GM23338 (cell line): ENCODE measurements at regions not wholly inside any gene's neighbourhood (a gene's known extent, or its start where the extent isn't known, plus 50 kb on each side); places are given as distances from the start of the nearest gene placed in this dataset.

ENCODE experiments used
- ATAC-seq: fragments of 200-7000 bp; cut with Tn5 transposase; 3 replicates; pipeline ENCODE4 v1.9.1; 2020
- DNase-seq: peaks from one replicate; pipeline ENCODE4 v3.0.0-alpha.2; 2015; ENCODE audit warnings: low spot score
- H2AFZ ChIP-seq: fragments of 200-600 bp; sonication (generic); 2 replicates; pipeline ENCODE4 v1.8.0; 2016; ENCODE audit warnings: antibody characterized with exemption, mild to moderate bottlenecking, moderate library complexity
- H3F3A ChIP-seq: fragments of 200-600 bp; sonication (generic); replicated peaks from 2 replicates; pipeline ENCODE4 v1.8.0; 2017; ENCODE audit warnings: antibody characterized with exemption, mixed run types, low read depth
- H3K27ac ChIP-seq: fragments of 200-600 bp; sonication (generic); 2 replicates; pipeline ENCODE4 v1.6.1; 2016; ENCODE audit warnings: low read depth
- H3K27me3 ChIP-seq: fragments of 200-600 bp; sonication (generic); 2 replicates; pipeline ENCODE4 v1.8.0; 2016; ENCODE audit warnings: mild to moderate bottlenecking, mixed run types, moderate library complexity; ENCODE audit not compliant: insufficient read depth
- H3K36me3 ChIP-seq: fragments of 200-600 bp; sonication (generic); 2 replicates; pipeline ENCODE4 v1.8.0; 2016; ENCODE audit warnings: mild to moderate bottlenecking; ENCODE audit not compliant: insufficient read depth
- H3K4me1 ChIP-seq: fragments of 200-600 bp; sonication (generic); 2 replicates; pipeline ENCODE4 v1.8.0; 2016; ENCODE audit warnings: mild to moderate bottlenecking, moderate library complexity; ENCODE audit not compliant: insufficient read depth
- H3K4me2 ChIP-seq: fragments of 200-600 bp; sonication (generic); 2 replicates; pipeline ENCODE4 v1.7.1; 2017; ENCODE audit warnings: mixed run types
- H3K4me3 ChIP-seq: fragments of 200-600 bp; sonication (generic); 2 replicates; pipeline ENCODE4 v1.6.1; 2016; ENCODE audit warnings: mixed run types
- H3K79me2 ChIP-seq: fragments of 200-600 bp; sonication (generic); replicated peaks from 2 replicates; pipeline ENCODE4 v1.8.0; 2017; ENCODE audit warnings: mild to moderate bottlenecking; ENCODE audit not compliant: insufficient read depth
- H3K9me2 ChIP-seq: fragments of 200-600 bp; sonication (generic); 2 replicates; pipeline ENCODE4 v1.8.0; 2017; ENCODE audit not compliant: insufficient read depth
- H4K20me1 ChIP-seq: fragments of 200-600 bp; sonication (generic); replicated peaks from 2 replicates; pipeline ENCODE4 v1.8.0; 2017; ENCODE audit warnings: mild to moderate bottlenecking; ENCODE audit not compliant: insufficient read depth
- H3K27ac Mint-ChIP-seq: 2 replicates; pipeline ENCODE4 v1.8.0; 2020; ENCODE audit warnings: inconsistent platforms, mild to moderate bottlenecking, moderate library complexity, mixed read lengths
- H3K27me3 Mint-ChIP-seq: 3 replicates; pipeline ENCODE4 v1.8.0; 2022; ENCODE audit warnings: low read depth, mild to moderate bottlenecking, moderate library complexity, mixed read lengths, inconsistent platforms; ENCODE audit not compliant: insufficient read depth, poor library complexity
- H3K36me3 Mint-ChIP-seq: 3 replicates; pipeline ENCODE4 v1.8.0; 2021; ENCODE audit warnings: low read depth, mild to moderate bottlenecking, inconsistent platforms, moderate library complexity, mixed read lengths
- H3K4me1 Mint-ChIP-seq: 3 replicates; pipeline ENCODE4 v1.8.0; 2020; ENCODE audit warnings: mild to moderate bottlenecking, inconsistent platforms, mixed read lengths
- H3K4me3 Mint-ChIP-seq: 3 replicates; pipeline ENCODE4 v1.8.0; 2021; ENCODE audit warnings: moderate library complexity, mild to moderate bottlenecking, inconsistent platforms, mixed read lengths
- H3K9me3 Mint-ChIP-seq: 3 replicates; pipeline ENCODE4 v1.8.0; 2020; ENCODE audit warnings: moderate library complexity, mild to moderate bottlenecking, inconsistent platforms, mixed read lengths
- EZH2 ChIP-seq: fragments of 200-600 bp; sonication (generic); IDR thresholded peaks from one replicate; pipeline ENCODE4 v1.8.0; 2017; ENCODE audit warnings: antibody characterized with exemption, mild to moderate bottlenecking, low read depth; ENCODE audit not compliant: unreplicated experiment
- EZH2phosphoT487 ChIP-seq: fragments of 200-600 bp; sonication (generic); IDR thresholded peaks from one replicate; pipeline ENCODE4 v1.8.1; 2018; ENCODE audit warnings: antibody characterized with exemption; ENCODE audit not compliant: unreplicated experiment
- JUNB ChIP-seq: IDR thresholded peaks from one replicate; pipeline ENCODE4 v1.6.1; 2016; ENCODE audit warnings: antibody characterized with exemption; ENCODE audit not compliant: unreplicated experiment
- NANOG ChIP-seq: IDR thresholded peaks from 2 replicates; pipeline ENCODE4 v1.6.1; 2016; ENCODE audit warnings: antibody characterized with exemption, borderline replicate concordance
- POLR2AphosphoS5 ChIP-seq: IDR thresholded peaks from 2 replicates; pipeline ENCODE4 v1.6.1; 2016; ENCODE audit warnings: antibody characterized with exemption, low read depth
- REST ChIP-seq: IDR thresholded peaks from one replicate; pipeline ENCODE4 v1.6.1; 2018; ENCODE audit warnings: antibody characterized with exemption; ENCODE audit not compliant: unreplicated experiment
- STAT1 ChIP-seq: IDR thresholded peaks from one replicate; pipeline ENCODE4 v1.6.1; 2016; ENCODE audit warnings: antibody characterized with exemption; ENCODE audit not compliant: unreplicated experiment
- ZNF114 ChIP-seq: fragments of 250-450 bp; sonication (Bioruptor Pico); IDR thresholded peaks from 2 replicates; pipeline ENCODE4 v1.5.0; 2020; ENCODE audit warnings: mild to moderate bottlenecking, moderate library complexity
- ZNF331 ChIP-seq: fragments of 250-450 bp; sonication (Bioruptor Pico); IDR thresholded peaks from 2 replicates; pipeline ENCODE4 v1.5.0; 2020; ENCODE audit warnings: low read depth, mild to moderate bottlenecking, moderate library complexity
- TF ChIP-seq, protein P1 (sequence below): IDR thresholded peaks from 2 replicates; pipeline ENCODE4 v1.6.1; 2016; ENCODE audit warnings: antibody characterized with exemption
- TF ChIP-seq, protein P2 (sequence below): fragments of 250-450 bp; sonication (Bioruptor Pico); IDR thresholded peaks from 2 replicates; pipeline ENCODE4 v1.5.0; 2020; ENCODE audit warnings: mild to moderate bottlenecking, moderate library complexity

DNA sequence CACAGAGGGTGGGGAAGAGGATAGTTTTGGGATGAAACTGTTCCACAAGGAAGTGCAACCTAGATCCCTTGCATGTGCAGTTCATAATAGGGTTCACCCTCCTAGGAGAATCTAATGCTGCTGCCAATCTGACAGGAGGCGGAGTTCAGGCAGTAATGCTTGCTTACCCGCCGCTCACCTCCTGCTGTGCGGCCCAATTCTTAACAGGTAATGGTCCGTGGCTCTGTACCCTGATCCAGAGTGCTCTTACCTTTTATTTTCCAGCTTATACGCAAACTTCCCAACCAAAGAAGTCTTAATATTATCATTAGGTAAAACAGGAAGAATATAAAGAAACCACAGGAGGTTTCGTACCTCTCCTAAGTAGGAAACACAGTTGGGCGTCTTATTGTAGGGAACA is 82.7 kb upstream of the CD302 start:
- no peaks in the 10 kb centered on the region for H4K20me1 ChIP-seq
- Mint-ChIP-seq H3K4me3 (no peak overlapping the region), H3K36me3 (no peaks in the 10 kb centered on the region), H3K27me3 (peaks cover 1% of the 10 kb centered on the region), H3K4me1 (peaks cover 3% of the 10 kb centered on the region; the same call in 1 of the 3 replicates), H3K9me3 (no peaks in the 10 kb centered on the region), H3K27ac (no peak overlapping the region)
- no peaks in the 10 kb centered on the region for H3K9me2 ChIP-seq
- TF ChIP-seq EZH2phosphoT487 (no peak), JUNB (no peak)
- no peak overlapping the region for H2AFZ ChIP-seq
- no peak overlapping the region for H3K27ac ChIP-seq
- H3K4me2 ChIP-seq: no peak overlapping the region
- no peaks in the 10 kb centered on the region for H3K36me3 ChIP-seq
- ATAC-seq: peak; percentile 45
- peak; percentile 34 for DNase-seq
- no peaks in the 10 kb centered on the region for H3K4me1 ChIP-seq
- no peaks in the 10 kb centered on the region for H3F3A ChIP-seq
- H3K27me3 ChIP-seq: no peaks in the 10 kb centered on the region
- H3K4me3 ChIP-seq: no peak overlapping the region
- no peaks in the 10 kb centered on the region for H3K79me2 ChIP-seq

GRCh38 chr2:159879051-159879604 is 81.1 kb upstream of the CD302 start:
- H3K4me1 ChIP-seq: no peaks in the 10 kb centered on the region
- no peak overlapping the region for H3K27ac ChIP-seq
- no peak overlapping the region for H3K4me2 ChIP-seq
- H2AFZ ChIP-seq: no peak overlapping the region
- no peaks in the 10 kb centered on the region for H3K36me3 ChIP-seq
- Mint-ChIP-seq H3K4me1 (peaks cover 3% of the 10 kb centered on the region; the same call in 1 of the 3 replicates), H3K4me3 (no peak overlapping the region), H3K27me3 (peaks cover 1% of the 10 kb centered on the region), H3K27ac (no peak overlapping the region), H3K36me3 (no peaks in the 10 kb centered on the region), H3K9me3 (no peaks in the 10 kb centered on the region)
- ATAC-seq (no peak), DNase-seq (no peak)
- no peaks in the 10 kb centered on the region for H4K20me1 ChIP-seq
- no peak overlapping the region for H3K4me3 ChIP-seq
- H3K27me3 ChIP-seq: no peaks in the 10 kb centered on the region
- no peaks in the 10 kb centered on the region for H3K79me2 ChIP-seq
- 0 out of 2 replicates have a peak, but pooled peaks cover 3% of the 10 kb centered on the region for H3F3A ChIP-seq
- H3K9me2 ChIP-seq: no peaks in the 10 kb centered on the region
- TF ChIP-seq REST (no peak), POLR2AphosphoS5 (no peak), STAT1 (no peak), EZH2 (no peak), NANOG (no peak), ZNF114 (CRISPR knock-in tag) (no peak), ZNF331 (no peak), EZH2phosphoT487 (no peak)
- TF ChIP-seq, protein P1, sequence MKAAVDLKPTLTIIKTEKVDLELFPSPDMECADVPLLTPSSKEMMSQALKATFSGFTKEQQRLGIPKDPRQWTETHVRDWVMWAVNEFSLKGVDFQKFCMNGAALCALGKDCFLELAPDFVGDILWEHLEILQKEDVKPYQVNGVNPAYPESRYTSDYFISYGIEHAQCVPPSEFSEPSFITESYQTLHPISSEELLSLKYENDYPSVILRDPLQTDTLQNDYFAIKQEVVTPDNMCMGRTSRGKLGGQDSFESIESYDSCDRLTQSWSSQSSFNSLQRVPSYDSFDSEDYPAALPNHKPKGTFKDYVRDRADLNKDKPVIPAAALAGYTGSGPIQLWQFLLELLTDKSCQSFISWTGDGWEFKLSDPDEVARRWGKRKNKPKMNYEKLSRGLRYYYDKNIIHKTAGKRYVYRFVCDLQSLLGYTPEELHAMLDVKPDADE: no peak
- TF ChIP-seq, protein P2, sequence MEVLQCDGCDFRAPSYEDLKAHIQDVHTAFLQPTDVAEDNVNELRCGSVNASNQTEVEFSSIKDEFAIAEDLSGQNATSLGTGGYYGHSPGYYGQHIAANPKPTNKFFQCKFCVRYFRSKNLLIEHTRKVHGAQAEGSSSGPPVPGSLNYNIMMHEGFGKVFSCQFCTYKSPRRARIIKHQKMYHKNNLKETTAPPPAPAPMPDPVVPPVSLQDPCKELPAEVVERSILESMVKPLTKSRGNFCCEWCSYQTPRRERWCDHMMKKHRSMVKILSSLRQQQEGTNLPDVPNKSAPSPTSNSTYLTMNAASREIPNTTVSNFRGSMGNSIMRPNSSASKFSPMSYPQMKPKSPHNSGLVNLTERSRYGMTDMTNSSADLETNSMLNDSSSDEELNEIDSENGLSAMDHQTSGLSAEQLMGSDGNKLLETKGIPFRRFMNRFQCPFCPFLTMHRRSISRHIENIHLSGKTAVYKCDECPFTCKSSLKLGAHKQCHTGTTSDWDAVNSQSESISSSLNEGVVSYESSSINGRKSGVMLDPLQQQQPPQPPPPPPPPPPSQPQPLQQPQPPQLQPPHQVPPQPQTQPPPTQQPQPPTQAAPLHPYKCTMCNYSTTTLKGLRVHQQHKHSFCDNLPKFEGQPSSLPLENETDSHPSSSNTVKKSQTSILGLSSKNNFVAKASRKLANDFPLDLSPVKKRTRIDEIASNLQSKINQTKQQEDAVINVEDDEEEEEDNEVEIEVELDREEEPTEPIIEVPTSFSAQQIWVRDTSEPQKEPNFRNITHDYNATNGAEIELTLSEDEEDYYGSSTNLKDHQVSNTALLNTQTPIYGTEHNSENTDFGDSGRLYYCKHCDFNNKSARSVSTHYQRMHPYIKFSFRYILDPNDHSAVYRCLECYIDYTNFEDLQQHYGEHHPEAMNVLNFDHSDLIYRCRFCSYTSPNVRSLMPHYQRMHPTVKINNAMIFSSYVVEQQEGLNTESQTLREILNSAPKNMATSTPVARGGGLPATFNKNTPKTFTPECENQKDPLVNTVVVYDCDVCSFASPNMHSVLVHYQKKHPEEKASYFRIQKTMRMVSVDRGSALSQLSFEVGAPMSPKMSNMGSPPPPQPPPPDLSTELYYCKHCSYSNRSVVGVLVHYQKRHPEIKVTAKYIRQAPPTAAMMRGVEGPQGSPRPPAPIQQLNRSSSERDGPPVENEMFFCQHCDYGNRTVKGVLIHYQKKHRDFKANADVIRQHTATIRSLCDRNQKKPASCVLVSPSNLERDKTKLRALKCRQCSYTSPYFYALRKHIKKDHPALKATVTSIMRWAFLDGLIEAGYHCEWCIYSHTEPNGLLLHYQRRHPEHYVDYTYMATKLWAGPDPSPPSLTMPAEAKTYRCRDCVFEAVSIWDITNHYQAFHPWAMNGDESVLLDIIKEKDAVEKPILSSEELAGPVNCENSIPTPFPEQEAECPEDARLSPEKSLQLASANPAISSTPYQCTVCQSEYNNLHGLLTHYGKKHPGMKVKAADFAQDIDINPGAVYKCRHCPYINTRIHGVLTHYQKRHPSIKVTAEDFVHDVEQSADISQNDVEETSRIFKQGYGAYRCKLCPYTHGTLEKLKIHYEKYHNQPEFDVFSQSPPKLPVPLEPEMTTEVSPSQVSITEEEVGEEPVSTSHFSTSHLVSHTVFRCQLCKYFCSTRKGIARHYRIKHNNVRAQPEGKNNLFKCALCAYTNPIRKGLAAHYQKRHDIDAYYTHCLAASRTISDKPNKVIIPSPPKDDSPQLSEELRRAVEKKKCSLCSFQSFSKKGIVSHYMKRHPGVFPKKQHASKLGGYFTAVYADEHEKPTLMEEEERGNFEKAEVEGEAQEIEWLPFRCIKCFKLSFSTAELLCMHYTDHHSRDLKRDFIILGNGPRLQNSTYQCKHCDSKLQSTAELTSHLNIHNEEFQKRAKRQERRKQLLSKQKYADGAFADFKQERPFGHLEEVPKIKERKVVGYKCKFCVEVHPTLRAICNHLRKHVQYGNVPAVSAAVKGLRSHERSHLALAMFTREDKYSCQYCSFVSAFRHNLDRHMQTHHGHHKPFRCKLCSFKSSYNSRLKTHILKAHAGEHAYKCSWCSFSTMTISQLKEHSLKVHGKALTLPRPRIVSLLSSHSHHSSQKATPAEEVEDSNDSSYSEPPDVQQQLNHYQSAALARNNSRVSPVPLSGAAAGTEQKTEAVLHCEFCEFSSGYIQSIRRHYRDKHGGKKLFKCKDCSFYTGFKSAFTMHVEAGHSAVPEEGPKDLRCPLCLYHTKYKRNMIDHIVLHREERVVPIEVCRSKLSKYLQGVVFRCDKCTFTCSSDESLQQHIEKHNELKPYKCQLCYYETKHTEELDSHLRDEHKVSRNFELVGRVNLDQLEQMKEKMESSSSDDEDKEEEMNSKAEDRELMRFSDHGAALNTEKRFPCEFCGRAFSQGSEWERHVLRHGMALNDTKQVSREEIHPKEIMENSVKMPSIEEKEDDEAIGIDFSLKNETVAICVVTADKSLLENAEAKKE: no peak
